ENCODE measurements at regions not wholly inside any gene's neighbourhood (a gene's known extent, or its start where the extent isn't known, plus 50 kb on each side); places are given as distances from the start of the nearest gene placed in this dataset.

GRCh38 chr13:42454749-42455148, 119.2 kb upstream of the TNFSF11 start:
- H3K4me3 ChIP-seq, result no peak overlapping the region

GRCh38 chr13:42458193-42458592, 115.8 kb upstream of the TNFSF11 start:
- H3K9me3 ChIP-seq, result no peaks in the 10 kb centered on the region
- H3K4me1 ChIP-seq, result no peaks in the 10 kb centered on the region
- no peak overlapping the region for H3K4me3 ChIP-seq
- no peak for DNase-seq
- H3K27me3 ChIP-seq (ENCODE audit: insufficient read depth in 3 of 3, low read length in 2 of 3), result no peaks in the 10 kb centered on the region
- H3K27ac ChIP-seq, result no peak overlapping the region
- no peak for ATAC-seq
- WGBS, 3 donors, result 44 to 47% (median 45%) methylated on average over 5 of the region's 5 CpGs
- intact Hi-C loops (cut with DNase I), result no loop called here
- no peaks in the 10 kb centered on the region for H3K36me3 ChIP-seq (ENCODE audit: insufficient read depth in 1 of 2, low read depth in 1 of 2)
- TF ChIP-seq CTCF (IDR thresholded peaks at IDR 0.05), result no peak

More at GRCh38 chr13:42454749-42455148, 119.2 kb upstream of the TNFSF11 start:
- H3K27ac ChIP-seq, result no peak overlapping the region
- no peaks in the 10 kb centered on the region for H3K9me3 ChIP-seq
- H3K36me3 ChIP-seq (ENCODE audit: insufficient read depth in 1 of 2, low read depth in 1 of 2), result no peaks in the 10 kb centered on the region
- intact Hi-C loops (cut with DNase I), result no loop called here
- no peaks in the 10 kb centered on the region for H3K27me3 ChIP-seq (ENCODE audit: insufficient read depth in 3 of 3, low read length in 2 of 3)
- 95 to 96% (median 95%) methylated on average over 6 of the region's 6 CpGs for WGBS, 3 donors
- no peaks in the 10 kb centered on the region for H3K4me1 ChIP-seq
- no peak for TF ChIP-seq CTCF (IDR thresholded peaks at IDR 0.05)
- DNase-seq (no peak), ATAC-seq (no peak)

- no peak overlapping the region for H3K4me3 ChIP-seq
- intact Hi-C loops (cut with DNase I), result no loop called here
- no peaks in the 10 kb centered on the region for H3K9me3 ChIP-seq
- WGBS, 3 donors, result 37 to 48% (median 43%) methylated on average over 4 of the region's 4 CpGs
- no peaks in the 10 kb centered on the region for H3K27me3 ChIP-seq (ENCODE audit: insufficient read depth in 3 of 3, low read length in 2 of 3)
- no peaks in the 10 kb centered on the region for H3K36me3 ChIP-seq (ENCODE audit: insufficient read depth in 1 of 2, low read depth in 1 of 2)
- no peak for TF ChIP-seq CTCF (IDR thresholded peaks at IDR 0.05)
- DNase-seq (no peak), ATAC-seq (no peak)
- H3K27ac ChIP-seq, result no peak overlapping the region
- H3K4me1 ChIP-seq, result no peaks in the 10 kb centered on the region
Observed at GRCh38 chr13:42466123-42466522, 107.8 kb upstream of the TNFSF11 start.

GRCh38 chr13:42466609-42467008, 107.3 kb upstream of the TNFSF11 start:
- H3K9me3 ChIP-seq, result peaks cover 1% of the 10 kb centered on the region
- intact Hi-C loops (cut with DNase I), result no loop called here
- 51 to 66% (median 61%) methylated on average over 1 of the region's 1 CpG for WGBS, 3 donors
- DNase-seq (no peak), ATAC-seq (no peak)
- H3K27ac ChIP-seq, result no peak overlapping the region
- no peaks in the 10 kb centered on the region for H3K36me3 ChIP-seq (ENCODE audit: insufficient read depth in 1 of 2, low read depth in 1 of 2)
- H3K27me3 ChIP-seq (ENCODE audit: insufficient read depth in 3 of 3, low read length in 2 of 3), result no peaks in the 10 kb centered on the region
- H3K4me1 ChIP-seq, result no peaks in the 10 kb centered on the region
- no peak for TF ChIP-seq CTCF (IDR thresholded peaks at IDR 0.05)
- no peak overlapping the region for H3K4me3 ChIP-seq

- intact Hi-C loops (cut with DNase I), result no loop called here
- Histone ChIP-seq H3K9me3 (peaks cover 7% of the 10 kb centered on the region), H3K4me3 (no peak overlapping the region), H3K36me3 (ENCODE audit: insufficient read depth in 1 of 2, low read depth in 1 of 2) (no peaks in the 10 kb centered on the region), H3K27ac (no peak overlapping the region), H3K27me3 (ENCODE audit: insufficient read depth in 3 of 3, low read length in 2 of 3) (no peaks in the 10 kb centered on the region), H3K4me1 (no peaks in the 10 kb centered on the region)
- ATAC-seq (no peak), DNase-seq (no peak)
- 69 to 83% (median 78%) methylated on average over 5 of the region's 5 CpGs for WGBS, 3 donors
- no peak for TF ChIP-seq CTCF (IDR thresholded peaks at IDR 0.05)
Observed at GRCh38 chr13:42474954-42475353, 99.0 kb upstream of the TNFSF11 start.

All from psoas muscle (tissue), 7 donors.